Brain microvascular endothelial cell (primary cell): ENCODE measurements at regions not wholly inside any gene's neighbourhood (a gene's known extent, or its start where the extent isn't known, plus 50 kb on each side); places are given as distances from the start of the nearest gene placed in this dataset.
A peak's percentile ranks its signal among the peaks of the same experiment; 100 is the strongest.

Source experiments
- DNase-seq: peaks from one replicate; pipeline ENCODE4 v3.0.0-alpha.2; 2020
- H3K27ac ChIP-seq: fragments of 250-450 bp; sonication (Bioruptor Pico); 2 replicates; pipeline ENCODE4 v1.5.1; 2020; ENCODE audit warnings: mild to moderate bottlenecking, moderate library complexity
- H3K27me3 ChIP-seq: fragments of 250-450 bp; sonication (Bioruptor Pico); replicated peaks from 2 replicates; pipeline ENCODE4 v1.5.1; 2020; ENCODE audit warnings: mild to moderate bottlenecking
- H3K36me3 ChIP-seq: fragments of 250-450 bp; sonication (Bioruptor Pico); replicated peaks from 2 replicates; pipeline ENCODE4 v1.5.1; 2020; ENCODE audit warnings: mild to moderate bottlenecking
- H3K4me3 ChIP-seq: 2 replicates; pipeline ENCODE4 v1.5.1; 2011; ENCODE audit warnings: low read depth, mild to moderate bottlenecking, control low read depth, low read length, moderate library complexity
- CTCF ChIP-seq: IDR thresholded peaks from 2 replicates; pipeline ENCODE4 v1.5.1; 2011; ENCODE audit warnings: low read depth, mild to moderate bottlenecking, moderate library complexity, low read length, control low read depth, inconsistent platforms; ENCODE audit errors: missing control alignments
- in situ Hi-C: cut with HindIII; loops from 2 replicates; pipeline ENCODE4 v1.10.0; 2017; ENCODE audit warnings: low sequenced_read_pairs, low pct_ligation_motif_present

GRCh38 chr10:116792817-116793216 is 50.5 kb upstream of the HSPA12A start:
- no peak for DNase-seq
- no peak overlapping the region for H3K4me3 ChIP-seq
- no peaks in the 10 kb centered on the region for H3K27me3 ChIP-seq
- H3K36me3 ChIP-seq = no peaks in the 10 kb centered on the region
- TF ChIP-seq CTCF = no peak
- H3K27ac ChIP-seq = no peak overlapping the region
- in situ Hi-C loops = loop anchor here (25.0 kb wide), 1 partner anchor 106 kb away; no protein-coding TSS in a partner anchor

- Histone ChIP-seq H3K27me3 (no peaks in the 10 kb centered on the region), H3K27ac (no peak overlapping the region), H3K36me3 (no peaks in the 10 kb centered on the region), H3K4me3 (no peak overlapping the region)
- TF ChIP-seq CTCF = no peak
- in situ Hi-C loops = loop anchor here (25.0 kb wide), 1 partner anchor 109 kb away; no protein-coding TSS in a partner anchor
- DNase-seq = no peak
These were observed 52.8 kb upstream of the ENO4 start for GRCh38 chr10:116796469-116796868.

- Histone ChIP-seq H3K27ac (no peak overlapping the region), H3K36me3 (no peaks in the 10 kb centered on the region), H3K4me3 (no peak overlapping the region), H3K27me3 (no peaks in the 10 kb centered on the region)
- in situ Hi-C loops = loop anchor here (25.0 kb wide), 1 partner anchor 110 kb away; no protein-coding TSS in a partner anchor
- DNase-seq = peak; percentile 52
- TF ChIP-seq CTCF = peak; percentile 98
These were observed 52.3 kb upstream of the ENO4 start for GRCh38 chr10:116796910-116797513.

GRCh38 chr10:116798859-116799258 is 50.4 kb upstream of the ENO4 start:
- no peak overlapping the region for H3K4me3 ChIP-seq
- no peak for TF ChIP-seq CTCF
- no peak overlapping the region for H3K27ac ChIP-seq
- H3K27me3 ChIP-seq = no peaks in the 10 kb centered on the region
- no peak for DNase-seq
- H3K36me3 ChIP-seq = no peaks in the 10 kb centered on the region
- in situ Hi-C loops = loop anchor here (25.0 kb wide), 1 partner anchor 112 kb away; no protein-coding TSS in a partner anchor
